B cell (primary cell): ENCODE measurements at regions not wholly inside any gene's neighbourhood (a gene's known extent, or its start where the extent isn't known, plus 50 kb on each side); places are given as distances from the start of the nearest gene placed in this dataset.

ENCODE experiments used
- ATAC-seq: fragments of 200-7000 bp; cut with Tn5 transposase; one replicate; pipeline ENCODE4 v1.10.0; 2021; ENCODE audit warnings: low read depth, mild to moderate bottlenecking, moderate number of reproducible peaks, moderate library complexity
- CTCF ChIA-PET: fragments of 350-600 bp; sonication (Branson Sonifier 250); formaldehyde crosslinking; loops from one replicate; lab custom pipeline; 2021; ENCODE audit warnings: antibody characterized with exemption, inconsistent platforms; lab: Charles Lee
- POLR2A ChIA-PET: fragments of 350-600 bp; sonication (Branson Sonifier 250); formaldehyde crosslinking; loops from one replicate; lab custom pipeline; 2021; ENCODE audit warnings: antibody characterized with exemption; lab: Charles Lee
- DNase-seq: peaks from one replicate; pipeline ENCODE4 v3.0.0; 2013
- H2AFZ ChIP-seq: 2 replicates; pipeline ENCODE4 v1.6.1; 2012; ENCODE audit warnings: mild to moderate bottlenecking, low read depth, low read length; ENCODE audit not compliant: insufficient read depth, poor library complexity, severe bottlenecking
- H3K27ac ChIP-seq, 2 donors: 1 replicate in 1 of 2; 2 replicates in 1 of 2; pipeline ENCODE4 v1.5.1; 2012 to 2013; ENCODE audit warnings: low read length in 2 of 2, mild to moderate bottlenecking in 2 of 2, moderate library complexity in 1 of 2
- H3K27me3 ChIP-seq, 4 experiments: fragments of 200-600 bp in 1 of 4; sonication (generic) in 1 of 4; replicated peaks in 1 of 4; 1 replicate in 2 of 4; 2 replicates in 2 of 4; pipeline versions ENCODE4 v1.6.1 to v1.7.0; 2013 to 2016; ENCODE audit warnings: low read length in 3 of 4, mild to moderate bottlenecking in 2 of 4, mixed read lengths in 1 of 4, moderate library complexity in 1 of 4; ENCODE audit not compliant: insufficient read depth in 4 of 4, control insufficient read depth in 3 of 4; ENCODE audit errors: control extremely low read depth in 1 of 4
- H3K36me3 ChIP-seq, 2 experiments: replicated peaks in 1 of 2; 1 replicate in 1 of 2; 2 replicates in 1 of 2; pipeline versions ENCODE4 v1.6.1 to v1.7.1; 2013; ENCODE audit warnings: low read length in 1 of 2; ENCODE audit not compliant: insufficient read depth in 2 of 2, control insufficient read depth in 1 of 2; ENCODE audit errors: control extremely low read depth in 1 of 2, extremely low read depth in 1 of 2
- H3K4me1 ChIP-seq, 2 donors: fragments of 200-600 bp in 1 of 2; sonication (generic) in 1 of 2; 1 replicate in 1 of 2; 2 replicates in 1 of 2; pipeline versions ENCODE4 v1.5.1 to v1.6.1; 2013 to 2017; ENCODE audit warnings: low read length in 2 of 2; ENCODE audit not compliant: control insufficient read depth in 2 of 2, insufficient read depth in 2 of 2
- H3K4me2 ChIP-seq: replicated peaks from 2 replicates; pipeline ENCODE3; 2012; ENCODE audit warnings: mild to moderate bottlenecking, low read depth, low read length; ENCODE audit not compliant: poor library complexity, severe bottlenecking
- H3K4me3 ChIP-seq, 5 experiments: fragments of 200-600 bp in 1 of 5; sonication (generic) in 1 of 5; 1 replicate in 3 of 5; 2 replicates in 2 of 5; pipeline versions ENCODE4 v1.5.1 to v1.7.0; 2011 to 2016; ENCODE audit warnings: low read length in 4 of 5, mild to moderate bottlenecking in 4 of 5, low read depth in 2 of 5, control low read depth in 1 of 5, moderate library complexity in 1 of 5; ENCODE audit not compliant: insufficient read depth in 1 of 5; ENCODE audit errors: control extremely low read depth in 1 of 5, extremely low read depth in 1 of 5
- H3K79me2 ChIP-seq: fragments of 200-600 bp; sonication (generic); one replicate; pipeline ENCODE4 v1.6.0; 2016; ENCODE audit warnings: low read length; ENCODE audit not compliant: control insufficient read depth, insufficient read depth
- H3K9ac ChIP-seq: fragments of 200-600 bp; sonication (generic); 2 replicates; pipeline ENCODE4 v1.6.1; 2017; ENCODE audit warnings: mild to moderate bottlenecking, low read length, moderate library complexity
- H3K9me3 ChIP-seq, 3 donors: one replicate each; pipeline versions ENCODE4 v1.6.1 to v1.7.1; 2013; ENCODE audit warnings: low read length in 2 of 3; ENCODE audit not compliant: control insufficient read depth in 2 of 3, insufficient read depth in 1 of 3; ENCODE audit errors: control extremely low read depth in 1 of 3
- H4K20me1 ChIP-seq: 2 replicates; pipeline ENCODE4 v1.6.0; 2012; ENCODE audit warnings: mild to moderate bottlenecking, low read length; ENCODE audit not compliant: insufficient read depth, control insufficient read depth, poor library complexity, severe bottlenecking
- H3K27ac Mint-ChIP-seq: one replicate; pipeline ENCODE4 v1.8.0; 2021; ENCODE audit warnings: mixed read lengths
- H3K27me3 Mint-ChIP-seq: one replicate; pipeline ENCODE4 v1.8.0; 2021; ENCODE audit warnings: mixed read lengths
- H3K4me1 Mint-ChIP-seq: one replicate; pipeline ENCODE4 v1.8.0; 2021; ENCODE audit warnings: mixed read lengths
- H3K4me3 Mint-ChIP-seq: one replicate; pipeline ENCODE4 v1.8.0; 2021; ENCODE audit warnings: mixed read lengths
- H3K9me3 Mint-ChIP-seq: one replicate; pipeline ENCODE4 v1.8.0; 2022; ENCODE audit warnings: mixed read lengths; ENCODE audit not compliant: insufficient read depth
- EZH2 ChIP-seq: IDR thresholded peaks from 2 replicates; pipeline ENCODE4 v1.6.1; 2012; ENCODE audit warnings: borderline replicate concordance, low read depth, mild to moderate bottlenecking, moderate library complexity, low read length; ENCODE audit not compliant: insufficient read depth, poor library complexity, severe bottlenecking
- WGBS: methylation state at CpG from one replicate; pipeline ENCODE4 v1.1.5; 2013; ENCODE audit warnings: missing lambda C conversion rate; ENCODE audit not compliant: insufficient coverage; 5-methylcytosine and 5-hydroxymethylcytosine counted together
- intact Hi-C: fragments of 100-400 bp; cut with micrococcal nuclease; formaldehyde crosslinking; loops from one replicate; pipeline ENCODE4 v1.10.0; 2022
- TF ChIP-seq, protein P1 (sequence below): fragments of 200-600 bp; IDR thresholded peaks from one replicate; pipeline ENCODE4 v1.8.0; 2022; ENCODE audit warnings: antibody characterized with exemption, mild to moderate bottlenecking

DNA sequence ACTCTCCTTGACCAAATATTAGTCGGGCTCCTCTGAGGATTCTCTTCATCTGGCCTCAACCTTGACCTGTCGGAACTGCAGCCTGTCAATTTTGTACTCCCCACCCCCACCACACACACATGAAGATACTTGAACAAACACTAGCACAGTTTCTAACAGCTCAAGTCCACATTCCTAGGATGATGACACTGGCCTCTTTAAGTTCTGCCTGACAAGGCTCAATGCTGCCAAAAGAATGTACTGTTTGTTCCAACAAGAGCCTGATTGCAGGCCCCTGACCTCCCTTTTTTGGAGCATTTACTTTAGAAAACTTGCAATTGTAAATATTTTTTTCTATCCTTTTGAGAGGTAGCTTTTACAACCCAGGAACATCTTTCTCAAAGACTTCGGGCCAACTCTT lies 169.2 kb upstream of the IRS2 start:
- Histone ChIP-seq H3K4me2 (no peak overlapping the region), H3K9me3 (peaks cover 0 to 3% (median 0%) of the 10 kb centered on the region in 3 donors), H3K4me1 (no peaks in the 10 kb centered on the region), H3K36me3 (no peaks in the 10 kb centered on the region), H3K79me2 (no peaks in the 10 kb centered on the region), H2AFZ (no peak overlapping the region), H3K9ac (no peak overlapping the region), H4K20me1 (no peaks in the 10 kb centered on the region), H3K4me3 (no peak overlapping the region), H3K27ac (no peak overlapping the region), H3K27me3 (no peaks in the 10 kb centered on the region)
- no peak for ATAC-seq
- ChIA-PET CTCF (no interaction called here), POLR2A (no interaction called here)
- H3K4me1 Mint-ChIP-seq: no peaks in the 10 kb centered on the region
- whole genome bisulfite sequencing: 82% methylated on average over 2 of the region's 3 CpGs
- no peak overlapping the region for H3K4me3 Mint-ChIP-seq
- intact Hi-C loops: no loop called here
- TF ChIP-seq, protein P1, sequence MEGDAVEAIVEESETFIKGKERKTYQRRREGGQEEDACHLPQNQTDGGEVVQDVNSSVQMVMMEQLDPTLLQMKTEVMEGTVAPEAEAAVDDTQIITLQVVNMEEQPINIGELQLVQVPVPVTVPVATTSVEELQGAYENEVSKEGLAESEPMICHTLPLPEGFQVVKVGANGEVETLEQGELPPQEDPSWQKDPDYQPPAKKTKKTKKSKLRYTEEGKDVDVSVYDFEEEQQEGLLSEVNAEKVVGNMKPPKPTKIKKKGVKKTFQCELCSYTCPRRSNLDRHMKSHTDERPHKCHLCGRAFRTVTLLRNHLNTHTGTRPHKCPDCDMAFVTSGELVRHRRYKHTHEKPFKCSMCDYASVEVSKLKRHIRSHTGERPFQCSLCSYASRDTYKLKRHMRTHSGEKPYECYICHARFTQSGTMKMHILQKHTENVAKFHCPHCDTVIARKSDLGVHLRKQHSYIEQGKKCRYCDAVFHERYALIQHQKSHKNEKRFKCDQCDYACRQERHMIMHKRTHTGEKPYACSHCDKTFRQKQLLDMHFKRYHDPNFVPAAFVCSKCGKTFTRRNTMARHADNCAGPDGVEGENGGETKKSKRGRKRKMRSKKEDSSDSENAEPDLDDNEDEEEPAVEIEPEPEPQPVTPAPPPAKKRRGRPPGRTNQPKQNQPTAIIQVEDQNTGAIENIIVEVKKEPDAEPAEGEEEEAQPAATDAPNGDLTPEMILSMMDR: no peak
- TF ChIP-seq EZH2: no peak
- no peak for DNase-seq
- H3K27me3 Mint-ChIP-seq: no peaks in the 10 kb centered on the region
- peaks cover 10% of the 10 kb centered on the region for H3K9me3 Mint-ChIP-seq
- H3K27ac Mint-ChIP-seq: no peak overlapping the region

DNA sequence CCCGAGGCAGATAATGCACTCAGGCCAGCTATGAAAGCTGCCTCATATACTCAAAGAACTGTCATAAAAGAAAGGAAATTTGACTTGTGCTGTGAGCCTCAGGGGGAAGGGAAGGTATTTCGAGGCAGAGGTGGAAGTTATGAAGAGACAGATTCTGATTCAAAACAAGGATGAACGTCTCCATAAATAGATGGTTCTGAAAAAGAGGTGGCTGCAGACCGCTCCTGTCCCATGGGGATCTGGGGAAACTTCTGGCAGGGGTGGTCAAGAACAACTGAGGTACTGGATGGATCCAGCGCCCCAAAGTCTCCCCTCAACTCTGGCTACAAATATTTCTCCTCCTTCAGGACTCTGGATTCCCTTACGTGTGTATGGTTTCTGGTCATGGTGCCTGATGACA lies 168.1 kb upstream of the IRS2 start:
- peaks cover 0 to 3% (median 0%) of the 10 kb centered on the region in 3 donors for H3K9me3 ChIP-seq
- no peaks in the 10 kb centered on the region for H3K36me3 ChIP-seq
- Mint-ChIP-seq H3K27me3 (no peaks in the 10 kb centered on the region), H3K4me1 (no peaks in the 10 kb centered on the region), H3K27ac (no peak overlapping the region), H3K9me3 (peaks cover 6% of the 10 kb centered on the region), H3K4me3 (no peak overlapping the region)
- no peaks in the 10 kb centered on the region for H3K4me1 ChIP-seq
- intact Hi-C loops: no loop called here
- no peaks in the 10 kb centered on the region for H3K27me3 ChIP-seq
- ATAC-seq (no peak), DNase-seq (no peak)
- H3K9ac ChIP-seq: no peak overlapping the region
- H3K4me3 ChIP-seq: no peak overlapping the region
- ChIA-PET POLR2A (no interaction called here), CTCF (no interaction called here)
- H4K20me1 ChIP-seq: no peaks in the 10 kb centered on the region
- WGBS: 79% methylated on average over 3 of the region's 6 CpGs
- no peak overlapping the region for H3K27ac ChIP-seq
- TF ChIP-seq, protein P1: no peak
- TF ChIP-seq EZH2: no peak
- H3K79me2 ChIP-seq: no peaks in the 10 kb centered on the region
- no peak overlapping the region for H3K4me2 ChIP-seq
- no peak overlapping the region for H2AFZ ChIP-seq
